ENCODE measurements at regions not wholly inside any gene's neighbourhood (a gene's known extent, or its start where the extent isn't known, plus 50 kb on each side); places are given as distances from the start of the nearest gene placed in this dataset.

GRCh38 chr13:21930536-21930935 is 259.7 kb downstream of the FGF9 start:
- POLR2A ChIA-PET = no interaction called here
- WGBS (ENCODE audit: low lambda C conversion rate) = 0% methylated on average over 6 of the region's 6 CpGs

GRCh38 chr13:21932578-21932977 is 261.7 kb downstream of the FGF9 start:
- Histone ChIP-seq H3K36me3 (replicated peaks in 1 of 2; ENCODE audit: control insufficient read depth in 1 of 2, insufficient read depth in 2 of 2, low read length in 1 of 2) (no peaks in the 10 kb centered on the region), H3K27me3 (ENCODE audit: insufficient read depth) (no peaks in the 10 kb centered on the region), H3K9me2 (no peaks in the 10 kb centered on the region), H3K27ac (ENCODE audit: low read depth in 2 of 2, low read length in 1 of 2) (no peak overlapping the region), H3K9ac (no peak overlapping the region), H3K4me2 (no peak overlapping the region), H4K20me1 (ENCODE audit: insufficient read depth) (no peaks in the 10 kb centered on the region), H3K9me3 (no peaks in the 10 kb centered on the region), H3K4me3 (ENCODE audit: low read depth in 2 of 2, low read length in 1 of 2) (no peak overlapping the region), H3K4me1 (ENCODE audit: control insufficient read depth in 1 of 2, insufficient read depth in 2 of 2, low read depth in 1 of 2, low read length in 1 of 2) (no peaks in the 10 kb centered on the region), H3K79me2 (ENCODE audit: insufficient read depth) (no peaks in the 10 kb centered on the region), H2AFZ (ENCODE audit: low read depth) (no peak overlapping the region), H3F3A (replicated peaks; ENCODE audit: insufficient read depth) (no peaks in the 10 kb centered on the region)
- ChIA-PET CTCF (no interaction called here), POLR2A (no interaction called here)
- WGBS (ENCODE audit: low lambda C conversion rate) = 0% methylated on average over 2 of the region's 2 CpGs
- DNase-seq = no peak
- no peak for TF ChIP-seq CHD2 (IDR thresholded peaks at IDR 0.05; ENCODE audit: low read length, partially characterized antibody)
- no peak for TF ChIP-seq RXRA (IDR thresholded peaks at IDR 0.05; ENCODE audit: borderline replicate concordance, low read depth)
- TF ChIP-seq MXI1 (IDR thresholded peaks at IDR 0.05; ENCODE audit: low read depth, low read length) = no peak
- no peak for TF ChIP-seq FOXM1 (IDR thresholded peaks at IDR 0.05; ENCODE audit: low read depth)
- TF ChIP-seq, protein P1, sequence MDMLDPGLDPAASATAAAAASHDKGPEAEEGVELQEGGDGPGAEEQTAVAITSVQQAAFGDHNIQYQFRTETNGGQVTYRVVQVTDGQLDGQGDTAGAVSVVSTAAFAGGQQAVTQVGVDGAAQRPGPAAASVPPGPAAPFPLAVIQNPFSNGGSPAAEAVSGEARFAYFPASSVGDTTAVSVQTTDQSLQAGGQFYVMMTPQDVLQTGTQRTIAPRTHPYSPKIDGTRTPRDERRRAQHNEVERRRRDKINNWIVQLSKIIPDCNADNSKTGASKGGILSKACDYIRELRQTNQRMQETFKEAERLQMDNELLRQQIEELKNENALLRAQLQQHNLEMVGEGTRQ (IDR thresholded peaks at IDR 0.05; ENCODE audit: borderline replicate concordance, low read depth, low read length) = no peak
- no peak for TF ChIP-seq NRF1 (IDR thresholded peaks at IDR 0.05; ENCODE audit: low read depth, low read length)
- TF ChIP-seq FOXJ3 (CRISPR knock-in tag; IDR thresholded peaks at IDR 0.05) = no peak
- no peak for TF ChIP-seq ELF1 (IDR thresholded peaks at IDR 0.05)
- TF ChIP-seq PBX3 (IDR thresholded peaks at IDR 0.05) = no peak
- no peak for TF ChIP-seq MEF2A (IDR thresholded peaks at IDR 0.05; ENCODE audit: borderline replicate concordance, low read depth)

More at GRCh38 chr13:21930536-21930935, 259.7 kb downstream of the FGF9 start:
- no peaks in the 10 kb centered on the region for H3K36me3 ChIP-seq (replicated peaks in 1 of 2; ENCODE audit: control insufficient read depth in 1 of 2, insufficient read depth in 2 of 2, low read length in 1 of 2)
- CTCF ChIA-PET = no interaction called here
- TF ChIP-seq TEAD4 (IDR thresholded peaks at IDR 0.05; ENCODE audit: borderline replicate concordance, insufficient read depth) (no peak), YY1 (IDR thresholded peaks at IDR 0.05; ENCODE audit: low read depth) (no peak), TAF1 (IDR thresholded peaks at IDR 0.05; ENCODE audit: borderline replicate concordance, low read depth, low read length) (no peak), CTCF (IDR thresholded peaks at IDR 0.05) (no peak), NRF1 (IDR thresholded peaks at IDR 0.05; ENCODE audit: low read depth, low read length) (no peak), RCOR1 (IDR thresholded peaks at IDR 0.05; ENCODE audit: low read length) (no peak), SIN3A (IDR thresholded peaks at IDR 0.05; ENCODE audit: borderline replicate concordance, low read depth, low read length) (no peak), FOXJ3 (CRISPR knock-in tag; IDR thresholded peaks at IDR 0.05) (no peak), ELF1 (IDR thresholded peaks at IDR 0.05) (no peak), FOSL2 (IDR thresholded peaks at IDR 0.05; ENCODE audit: borderline replicate concordance, low read depth) (no peak), MXI1 (IDR thresholded peaks at IDR 0.05; ENCODE audit: low read depth, low read length) (no peak), MAX (IDR thresholded peaks at IDR 0.05; ENCODE audit: low read depth) (no peak)
- TF ChIP-seq, protein P2, sequence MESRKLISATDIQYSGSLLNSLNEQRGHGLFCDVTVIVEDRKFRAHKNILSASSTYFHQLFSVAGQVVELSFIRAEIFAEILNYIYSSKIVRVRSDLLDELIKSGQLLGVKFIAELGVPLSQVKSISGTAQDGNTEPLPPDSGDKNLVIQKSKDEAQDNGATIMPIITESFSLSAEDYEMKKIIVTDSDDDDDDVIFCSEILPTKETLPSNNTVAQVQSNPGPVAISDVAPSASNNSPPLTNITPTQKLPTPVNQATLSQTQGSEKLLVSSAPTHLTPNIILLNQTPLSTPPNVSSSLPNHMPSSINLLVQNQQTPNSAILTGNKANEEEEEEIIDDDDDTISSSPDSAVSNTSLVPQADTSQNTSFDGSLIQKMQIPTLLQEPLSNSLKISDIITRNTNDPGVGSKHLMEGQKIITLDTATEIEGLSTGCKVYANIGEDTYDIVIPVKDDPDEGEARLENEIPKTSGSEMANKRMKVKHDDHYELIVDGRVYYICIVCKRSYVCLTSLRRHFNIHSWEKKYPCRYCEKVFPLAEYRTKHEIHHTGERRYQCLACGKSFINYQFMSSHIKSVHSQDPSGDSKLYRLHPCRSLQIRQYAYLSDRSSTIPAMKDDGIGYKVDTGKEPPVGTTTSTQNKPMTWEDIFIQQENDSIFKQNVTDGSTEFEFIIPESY (IDR thresholded peaks at IDR 0.05; ENCODE audit: borderline replicate concordance, low read depth) = no peak
- H3K4me2 ChIP-seq = no peak overlapping the region
- no peak overlapping the region for H3K27ac ChIP-seq (ENCODE audit: low read depth in 2 of 2, low read length in 1 of 2)
- no peaks in the 10 kb centered on the region for H3K79me2 ChIP-seq (ENCODE audit: insufficient read depth)
- no peaks in the 10 kb centered on the region for H3K9me2 ChIP-seq
- H2AFZ ChIP-seq (ENCODE audit: low read depth) = no peak overlapping the region
- no peak overlapping the region for H3K4me3 ChIP-seq (ENCODE audit: low read depth in 2 of 2, low read length in 1 of 2)
- no peaks in the 10 kb centered on the region for H3F3A ChIP-seq (replicated peaks; ENCODE audit: insufficient read depth)
- no peak overlapping the region for H3K9ac ChIP-seq
- H3K27me3 ChIP-seq (ENCODE audit: insufficient read depth) = no peaks in the 10 kb centered on the region; the same call in 1 of the 2 replicates
- no peak for DNase-seq
- no peaks in the 10 kb centered on the region for H4K20me1 ChIP-seq (ENCODE audit: insufficient read depth)
- H3K4me1 ChIP-seq (ENCODE audit: control insufficient read depth in 1 of 2, insufficient read depth in 2 of 2, low read depth in 1 of 2, low read length in 1 of 2) = no peaks in the 10 kb centered on the region
- no peaks in the 10 kb centered on the region for H3K9me3 ChIP-seq

Measured in SK-N-SH (cell line).